Pulmonary artery endothelial cell (primary cell): ENCODE measurements at regions not wholly inside any gene's neighbourhood (a gene's known extent, or its start where the extent isn't known, plus 50 kb on each side); places are given as distances from the start of the nearest gene placed in this dataset.

Source experiments
- DNase-seq: peaks from one replicate; pipeline ENCODE4 v3.0.0-alpha.2; 2011; ENCODE audit warnings: low read depth, low spot score

DNA sequence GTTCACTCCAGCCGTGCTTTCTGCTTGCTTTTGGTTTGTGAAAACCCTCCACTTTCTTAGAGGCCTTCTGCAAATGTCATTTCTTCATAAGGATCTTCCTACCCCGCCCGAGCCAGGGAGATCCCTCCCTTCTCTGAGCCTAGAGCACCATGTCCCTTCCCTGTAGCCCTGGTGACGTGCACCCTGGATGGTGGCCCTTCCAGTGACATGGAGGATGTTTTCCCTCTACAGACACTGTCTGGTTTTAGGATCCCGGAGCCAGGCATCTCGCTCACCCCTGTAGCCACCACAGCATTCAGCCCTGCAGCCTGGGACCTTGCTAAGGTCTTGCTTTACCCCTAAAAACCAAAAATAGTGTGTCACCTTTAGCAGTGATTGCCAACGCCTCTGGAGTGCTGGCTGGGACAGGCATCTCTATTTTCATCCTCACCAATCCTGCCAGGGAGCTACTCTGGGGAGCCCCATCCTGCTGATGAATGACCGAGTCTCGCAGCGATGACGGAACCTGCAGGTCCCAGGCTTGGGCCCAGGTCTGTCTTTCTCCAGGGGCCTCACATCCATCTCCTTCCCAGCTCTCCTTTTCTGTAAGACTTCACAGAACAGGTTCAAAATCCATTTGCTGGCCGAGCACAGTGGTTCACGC, 394.1 kb upstream of the TNRC6C start:
- no peak for DNase-seq

DNA sequence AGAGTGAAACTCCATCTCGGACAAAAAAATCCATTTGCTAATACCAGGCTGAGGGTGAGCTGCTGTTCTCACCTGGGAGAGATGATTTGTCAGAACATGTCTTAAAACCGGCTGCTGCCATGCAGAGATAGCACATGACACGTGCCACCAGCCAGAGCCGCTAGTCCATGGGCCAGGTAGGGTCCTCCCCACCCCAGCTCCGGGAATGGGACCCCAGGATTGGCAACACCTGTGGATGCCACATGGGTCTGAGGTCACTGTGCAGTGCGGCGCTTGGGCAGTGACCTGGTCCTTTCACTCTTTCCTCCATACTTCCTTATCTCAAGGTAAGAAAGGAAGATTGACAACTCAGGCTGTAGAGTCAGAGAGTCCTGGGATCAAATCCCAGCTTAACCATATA, 393.3 kb upstream of the TNRC6C start:
- DNase-seq: no peak

DNA sequence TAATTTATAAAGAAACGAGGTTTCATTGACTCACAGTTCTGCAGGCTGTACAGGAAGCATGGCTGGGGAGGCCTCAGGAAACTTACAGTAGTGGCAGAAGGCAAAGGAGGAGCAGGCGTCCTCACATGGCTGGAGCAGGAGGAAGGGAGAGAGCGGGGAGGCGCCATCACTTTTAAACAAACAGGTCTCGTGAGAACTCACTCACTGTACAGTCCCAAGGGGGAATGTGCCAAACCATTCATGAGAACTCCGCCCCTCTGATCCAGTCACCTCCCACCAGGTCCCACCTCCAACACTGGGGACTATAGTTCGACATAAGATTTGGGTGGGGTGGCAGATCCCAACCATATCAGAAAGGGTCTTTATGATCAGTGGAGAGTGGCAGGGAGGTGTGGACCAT, 392.4 kb upstream of the TNRC6C start:
- no peak for DNase-seq

DNA sequence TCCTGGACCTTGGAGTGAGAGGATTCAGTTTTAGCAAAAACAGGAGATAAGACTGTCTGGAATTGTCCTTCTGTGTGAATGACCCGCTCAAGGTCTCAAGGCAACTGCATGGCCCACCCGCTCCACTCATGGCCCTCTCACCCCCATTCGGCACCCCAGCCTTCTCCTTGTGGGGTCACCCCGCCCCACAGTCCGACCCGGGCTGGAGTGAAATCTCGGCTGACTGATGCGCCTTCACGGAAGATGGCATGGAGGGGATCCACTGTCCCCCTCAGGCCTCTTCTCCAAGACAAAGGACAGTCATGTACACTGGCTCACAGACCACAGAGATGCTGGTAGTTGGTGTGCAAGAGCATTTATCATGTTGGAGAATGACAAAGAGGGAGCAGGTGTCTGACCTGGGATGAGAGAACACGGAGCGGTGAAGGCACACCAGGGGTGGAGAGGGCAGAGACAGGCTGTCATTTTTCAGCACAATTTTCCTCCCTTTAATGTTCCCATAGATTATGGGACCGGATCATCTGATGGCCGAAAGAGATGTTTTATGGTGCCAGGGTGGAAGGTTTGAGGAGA, 391.9 kb upstream of the TNRC6C start:
- DNase-seq: no peak

DNA sequence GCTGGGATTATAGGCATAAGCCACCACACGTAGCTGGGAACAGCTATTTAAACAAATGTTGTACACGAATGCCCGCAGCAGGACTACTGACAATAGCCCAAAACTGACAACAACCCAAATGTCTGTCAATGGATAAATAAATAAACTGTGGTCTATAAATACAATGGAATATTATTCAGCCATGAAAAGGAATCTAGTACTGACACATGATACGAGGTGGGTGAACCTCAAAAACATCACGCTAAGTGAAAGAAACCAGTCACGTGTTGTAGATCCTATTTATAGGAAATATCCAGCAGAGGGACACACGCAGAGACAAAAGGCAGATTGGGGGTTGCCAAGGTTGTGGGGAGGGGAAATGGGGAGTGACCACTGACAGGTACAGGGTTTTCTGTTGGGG, 390.0 kb upstream of the TNRC6C start:
- no peak for DNase-seq

DNA sequence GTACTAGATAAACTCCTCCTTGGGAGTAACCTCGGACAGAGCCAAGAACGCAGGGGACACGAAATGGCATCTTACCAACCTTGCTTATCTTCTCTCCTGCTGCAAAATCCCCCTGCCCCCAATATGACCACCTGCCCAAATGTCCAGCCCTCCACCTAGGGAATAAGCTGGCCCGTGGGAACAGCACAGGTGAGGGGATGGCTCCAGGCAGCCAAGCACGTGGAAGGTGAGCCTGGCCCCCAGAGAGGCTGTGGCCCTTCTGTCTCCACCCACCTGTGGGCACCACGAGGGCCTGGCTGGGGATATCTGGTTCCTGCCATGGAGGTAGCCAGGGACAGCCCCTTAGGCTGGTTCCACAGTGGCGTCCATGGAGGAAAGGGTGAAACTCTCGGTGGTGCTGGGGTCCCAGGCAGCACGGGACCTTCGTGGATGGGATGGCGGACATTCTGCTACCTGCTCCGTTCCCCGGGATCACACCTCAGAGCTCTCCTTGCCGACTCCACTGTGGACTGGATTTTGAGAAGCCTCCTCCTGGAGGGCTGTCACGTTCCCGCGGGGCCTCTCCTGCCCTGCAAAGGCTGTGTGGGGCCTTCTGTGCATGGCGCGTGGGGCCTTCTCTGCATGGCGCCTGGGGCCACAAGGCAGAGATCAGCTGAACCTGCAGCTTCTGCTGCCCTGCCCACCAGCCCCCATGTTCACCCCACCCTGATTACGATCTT, 388.5 kb upstream of the TNRC6C start:
- DNase-seq: no peak

DNA sequence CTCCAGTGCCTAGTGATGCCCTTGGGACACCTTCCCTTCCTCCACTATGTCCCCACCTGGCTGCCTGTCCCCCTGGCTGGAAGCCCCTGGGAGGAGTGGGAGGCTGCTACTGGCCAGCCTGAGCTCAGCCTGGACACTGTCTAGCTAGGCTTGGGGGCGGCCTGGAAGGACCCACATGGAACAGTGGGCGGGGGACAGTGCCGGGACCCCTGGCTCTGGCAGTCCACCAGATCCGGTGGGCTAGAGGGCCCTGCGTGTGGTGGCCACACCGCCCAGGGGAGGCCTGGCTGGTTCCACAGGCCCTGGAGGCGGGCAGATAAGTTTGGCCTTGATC, 388.0 kb upstream of the TNRC6C start:
- DNase-seq: no peak

DNA sequence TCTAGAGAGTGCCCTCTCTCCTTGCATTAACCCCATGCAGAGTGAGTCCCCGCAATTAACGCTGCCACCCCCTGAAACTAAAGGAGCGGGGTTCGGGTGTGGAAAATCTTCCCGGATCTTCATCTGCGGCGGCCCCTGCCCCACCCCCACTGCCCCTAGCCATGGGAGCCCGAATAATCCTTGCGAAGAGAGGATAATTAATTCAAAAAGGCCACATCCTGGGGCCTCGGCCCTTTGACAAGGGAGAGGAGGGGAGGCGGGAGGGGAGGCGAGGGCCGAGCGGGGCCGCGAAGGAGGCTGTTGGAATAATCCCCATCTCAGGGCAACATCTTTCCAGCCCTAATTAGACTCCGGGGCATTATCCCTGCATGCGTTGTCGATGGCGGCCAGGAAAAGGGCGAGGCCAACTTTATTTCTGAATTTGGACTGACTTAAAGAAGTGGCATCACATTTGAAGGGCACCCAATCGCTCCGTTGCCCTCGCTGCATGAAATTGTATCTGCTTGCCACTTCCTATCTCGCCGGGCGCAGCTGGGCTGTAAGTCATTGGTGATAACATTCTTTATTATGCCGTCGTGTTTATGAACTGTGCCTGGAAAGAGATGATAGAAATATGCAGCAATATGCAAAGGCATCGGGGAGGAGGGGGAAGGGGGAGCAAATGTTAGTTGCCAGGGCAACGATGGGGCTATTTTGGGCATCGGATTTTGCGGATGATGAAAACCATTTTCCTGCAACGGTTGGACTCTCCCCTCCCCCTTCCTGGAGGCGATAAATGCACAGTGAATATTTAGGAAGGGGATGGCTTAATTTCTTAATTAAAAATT, 387.1 kb upstream of the TNRC6C start:
- DNase-seq: no peak

DNA sequence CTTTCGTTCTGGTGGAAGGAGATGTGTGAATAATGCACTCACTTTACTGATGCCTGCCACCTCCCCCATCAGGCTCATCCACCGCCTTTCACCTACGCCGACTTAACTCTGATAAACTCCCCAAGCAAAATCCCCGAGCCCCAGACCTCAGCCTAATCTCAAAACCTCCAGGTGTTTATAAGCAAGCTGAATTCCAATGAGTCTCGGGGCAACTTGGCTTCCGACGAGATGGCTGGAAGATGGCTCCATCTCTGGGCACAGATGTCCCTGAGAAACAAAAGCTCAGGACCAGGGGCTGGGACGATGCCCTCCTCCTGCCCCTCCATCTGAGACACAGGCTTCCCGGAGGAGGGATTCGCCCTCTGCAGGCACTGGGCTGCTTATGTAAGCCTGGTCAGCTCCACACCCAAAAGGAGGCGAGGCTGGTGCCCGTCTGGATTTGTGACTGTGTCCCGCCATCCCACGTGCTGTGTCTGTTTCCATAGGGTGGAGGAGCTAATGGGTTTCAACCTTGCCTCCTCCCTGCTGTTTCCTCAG, 386.4 kb upstream of the TNRC6C start:
- no peak for DNase-seq

DNA sequence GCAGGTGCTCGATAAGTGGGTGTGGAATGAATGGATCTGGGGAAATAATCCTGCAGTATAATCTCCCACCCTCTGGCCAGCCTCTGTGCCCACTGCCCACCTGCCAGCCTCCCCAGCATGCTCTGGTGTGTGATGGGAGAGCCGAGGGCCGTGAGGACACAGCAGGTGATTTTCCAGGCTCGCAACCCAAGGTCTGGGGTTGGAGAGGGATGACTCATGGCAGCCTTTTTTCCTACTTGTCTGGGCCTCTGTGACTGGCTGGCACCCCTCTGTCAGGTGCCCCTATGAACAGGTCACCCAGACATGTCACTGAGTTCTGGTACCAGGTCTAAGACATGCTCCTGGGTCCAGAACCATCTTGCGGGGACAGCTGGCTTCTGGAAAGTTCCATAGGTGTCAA, 385.7 kb upstream of the TNRC6C start:
- DNase-seq: no peak

DNA sequence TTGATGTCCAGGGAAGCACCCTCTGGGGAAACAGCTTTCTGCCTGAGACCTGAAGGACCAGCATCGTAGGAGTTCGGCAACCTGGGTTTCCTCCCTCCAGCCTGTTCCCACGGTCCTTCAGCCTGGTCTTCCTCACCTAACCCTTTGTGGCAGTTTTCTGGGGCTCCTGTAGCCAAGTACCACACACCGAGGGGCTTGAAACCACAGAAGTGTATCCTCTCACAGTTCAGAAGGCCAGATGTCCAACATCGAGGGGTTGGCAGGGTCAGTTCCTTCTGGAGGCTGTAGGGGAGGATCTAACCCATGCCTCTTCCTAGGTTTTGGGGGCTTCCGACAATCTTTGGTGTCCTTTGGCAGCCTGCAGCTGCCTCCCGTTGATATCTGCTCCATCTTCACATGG, 381.0 kb upstream of the TNRC6C start:
- no peak for DNase-seq

DNA sequence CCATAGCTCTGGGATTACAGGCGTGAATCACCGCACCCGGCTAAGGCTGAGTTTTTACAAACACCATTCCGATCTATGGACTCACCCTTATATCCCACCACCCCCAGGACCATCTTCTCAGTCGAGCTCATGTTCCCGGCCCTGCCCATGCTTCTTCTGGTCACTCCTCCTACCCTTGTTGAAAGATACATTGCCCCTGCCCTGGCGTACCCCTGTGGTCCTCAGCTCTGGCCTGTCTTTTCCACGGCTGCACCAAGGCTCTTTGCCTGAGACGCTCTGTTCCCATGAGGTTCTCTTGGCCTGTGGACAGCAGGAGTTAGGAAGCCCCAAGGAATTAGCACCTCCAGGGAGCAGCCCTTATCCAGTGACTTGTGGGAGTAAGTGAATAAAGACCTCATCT, 379.4 kb upstream of the TNRC6C start:
- DNase-seq: no peak

DNA sequence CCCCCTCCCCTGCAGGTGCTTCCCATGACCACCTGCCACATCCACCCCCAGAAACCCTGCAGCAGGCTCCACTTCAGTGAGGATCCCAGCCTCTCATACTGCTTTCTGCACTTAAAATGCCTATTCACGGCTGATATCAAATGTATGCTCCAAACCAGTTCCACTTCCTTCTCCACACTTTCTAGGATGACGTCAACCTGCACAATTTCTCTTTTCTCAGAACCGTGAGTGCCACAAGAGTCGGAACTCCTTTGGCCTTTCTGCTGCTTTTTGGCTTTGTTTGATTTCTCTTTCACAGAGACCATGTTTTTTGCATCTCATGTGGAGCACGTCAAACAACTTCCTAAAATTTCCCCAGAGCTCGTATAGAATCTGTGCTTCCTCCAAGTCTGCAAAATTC, 378.8 kb upstream of the TNRC6C start:
- DNase-seq: no peak

DNA sequence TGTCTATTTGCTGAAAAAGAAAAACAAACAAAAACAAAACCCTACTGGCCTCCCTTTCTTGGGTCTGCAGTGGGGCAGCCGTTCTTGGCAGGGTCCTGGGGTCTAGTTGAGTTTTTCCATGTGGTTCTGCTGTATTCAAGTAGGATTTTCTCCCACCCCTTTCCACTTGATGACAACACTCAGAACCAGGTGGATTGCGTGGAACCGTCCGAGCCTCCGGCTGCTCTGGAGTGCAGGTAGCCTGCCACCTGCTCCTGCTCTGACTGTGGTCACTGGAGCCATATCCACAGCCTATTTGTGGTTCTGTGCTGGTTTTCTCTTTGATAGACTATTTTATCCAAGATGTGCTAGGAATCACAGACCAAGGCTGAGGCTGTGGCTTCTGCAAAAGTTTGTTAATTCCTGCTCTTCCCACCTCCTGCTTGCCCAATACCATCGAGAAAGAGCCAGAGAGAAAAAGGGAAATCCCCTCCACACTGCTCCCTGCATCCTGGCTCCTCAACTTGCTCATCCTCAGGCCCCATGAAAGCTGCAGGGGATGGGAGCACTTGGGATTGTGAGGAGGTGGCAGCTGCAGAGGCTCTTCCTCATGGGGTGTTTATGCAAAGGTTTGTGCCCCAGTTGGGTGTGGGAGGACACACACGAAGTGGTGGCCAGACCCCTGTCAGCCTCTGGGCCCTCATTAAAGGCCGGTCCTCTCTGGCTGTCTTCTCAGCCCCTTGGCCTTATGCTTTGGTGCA, 377.8 kb upstream of the TNRC6C start:
- no peak for DNase-seq

DNA sequence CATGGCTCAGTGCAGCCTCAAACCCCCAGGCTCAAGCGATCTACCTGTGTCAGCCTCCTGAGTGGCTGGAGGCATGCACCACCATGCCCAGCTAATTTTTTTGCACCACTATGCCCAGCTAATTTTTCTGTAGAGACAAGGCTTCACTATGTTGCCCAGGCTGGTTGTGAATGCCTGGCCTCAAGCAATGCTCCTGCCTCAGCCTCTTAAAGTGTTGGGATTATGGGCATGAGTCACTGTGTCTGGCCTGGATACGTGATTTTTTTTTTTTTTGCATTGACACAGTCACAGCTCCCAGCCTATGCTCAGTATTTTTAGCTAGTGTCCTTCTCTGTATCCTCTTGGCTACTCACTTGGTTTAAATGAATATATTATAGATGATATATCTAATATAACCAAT, 377.0 kb upstream of the TNRC6C start:
- no peak for DNase-seq

DNA sequence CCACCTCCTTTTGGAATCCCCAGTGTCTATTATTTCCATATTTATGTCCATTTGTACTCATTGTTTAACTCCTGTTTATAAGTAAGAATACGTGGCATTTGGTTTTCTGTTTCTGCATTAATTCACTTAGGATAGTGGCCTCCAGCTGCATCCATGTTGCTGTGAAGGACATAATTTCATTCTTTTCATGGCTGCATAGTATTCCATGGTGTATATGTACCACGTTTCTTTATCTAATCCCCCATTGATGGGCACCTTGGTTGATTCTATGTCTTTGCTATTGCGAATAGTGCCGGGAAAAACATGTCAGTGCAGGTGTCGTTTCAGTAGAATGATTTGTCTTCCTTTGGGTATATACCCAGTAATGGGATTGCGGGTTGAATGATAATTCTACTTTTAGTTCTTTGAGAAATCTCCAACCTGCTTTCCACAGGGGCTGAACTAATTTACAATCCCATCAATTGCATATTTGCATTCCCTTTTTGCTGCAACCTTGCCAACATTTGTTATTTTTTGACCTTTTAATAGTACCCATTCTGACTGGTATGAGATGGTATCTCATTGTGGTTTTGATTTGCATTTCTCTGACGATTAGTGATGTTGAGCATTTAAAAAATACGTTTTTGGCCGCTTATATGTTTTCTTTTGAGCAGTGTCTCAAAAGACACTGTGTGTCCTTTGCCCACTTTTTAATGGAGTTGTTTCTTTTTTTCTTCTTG, 373.2 kb upstream of the TNRC6C start:
- no peak for DNase-seq

DNA sequence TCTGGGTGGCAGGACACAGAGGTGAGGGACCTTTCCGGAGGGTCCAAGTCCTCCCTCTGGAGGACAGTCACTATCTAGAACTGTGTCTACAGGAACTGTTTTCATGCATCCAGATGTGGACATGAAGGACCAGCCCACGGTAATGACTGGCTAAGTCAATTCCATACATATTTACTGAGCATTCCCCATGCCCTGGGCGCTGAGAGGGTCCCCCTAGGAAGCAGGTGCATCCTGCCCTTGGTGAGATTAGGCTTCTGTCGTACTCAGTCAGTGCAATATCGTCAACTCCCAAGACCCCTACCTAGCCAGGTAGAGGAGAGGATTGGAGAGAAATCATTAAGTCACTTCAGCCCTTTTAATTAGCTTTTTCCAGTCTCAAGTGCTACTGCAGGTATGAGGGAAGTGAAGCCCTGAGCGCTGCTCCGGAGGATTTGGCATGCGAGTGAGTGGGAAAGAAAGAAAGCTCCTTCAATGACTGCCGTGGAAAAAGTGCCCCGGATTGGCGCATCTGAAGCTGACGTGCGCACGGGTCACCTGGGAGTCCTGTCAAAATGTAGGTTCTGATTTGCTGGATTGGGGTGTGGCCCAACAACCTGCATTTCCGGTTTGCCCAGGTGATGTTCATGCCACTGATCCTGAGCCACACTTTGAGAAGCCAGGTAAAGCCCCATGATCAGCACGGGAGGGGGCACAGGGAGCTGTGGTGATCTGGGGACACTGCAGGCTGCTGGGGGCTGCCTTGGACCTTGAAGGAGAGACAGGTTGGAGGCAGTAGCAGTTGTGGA, 367.4 kb upstream of the TNRC6C start:
- DNase-seq: no peak

DNA sequence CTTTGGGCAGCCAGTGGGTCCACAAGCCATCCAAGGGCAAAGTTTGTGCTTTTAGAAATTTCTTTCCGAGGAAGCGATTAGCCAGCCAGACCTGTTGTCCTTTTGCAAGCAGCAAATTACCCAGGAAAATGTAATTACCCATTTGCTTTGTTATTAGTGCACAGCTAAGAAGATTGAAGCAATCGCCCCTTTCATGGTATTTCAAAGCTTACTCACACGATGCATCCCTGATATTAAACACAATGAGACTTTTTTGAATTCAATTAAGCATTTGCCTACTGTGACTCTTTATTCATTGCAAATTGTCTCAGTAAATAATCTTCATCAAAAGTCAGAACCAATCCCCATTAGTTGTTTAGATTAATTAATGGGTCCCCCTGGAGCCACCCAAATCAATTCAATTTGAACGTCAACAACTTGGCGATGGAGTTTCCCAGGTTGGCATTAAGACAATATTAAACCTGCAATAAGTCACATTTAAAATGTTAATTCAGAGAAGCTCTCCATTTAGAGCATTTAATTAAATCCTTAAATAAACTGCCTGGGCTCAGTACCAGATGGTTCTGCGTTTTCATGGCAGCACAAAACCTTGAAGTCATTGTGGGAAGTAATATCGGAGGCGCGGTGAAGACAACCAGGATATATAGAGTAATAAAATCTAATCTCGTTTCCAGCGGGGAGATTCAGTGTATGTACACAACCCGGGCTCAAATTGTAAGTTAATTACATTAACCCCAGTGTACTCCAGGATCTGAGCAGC, 366.2 kb upstream of the TNRC6C start:
- DNase-seq: no peak

DNA sequence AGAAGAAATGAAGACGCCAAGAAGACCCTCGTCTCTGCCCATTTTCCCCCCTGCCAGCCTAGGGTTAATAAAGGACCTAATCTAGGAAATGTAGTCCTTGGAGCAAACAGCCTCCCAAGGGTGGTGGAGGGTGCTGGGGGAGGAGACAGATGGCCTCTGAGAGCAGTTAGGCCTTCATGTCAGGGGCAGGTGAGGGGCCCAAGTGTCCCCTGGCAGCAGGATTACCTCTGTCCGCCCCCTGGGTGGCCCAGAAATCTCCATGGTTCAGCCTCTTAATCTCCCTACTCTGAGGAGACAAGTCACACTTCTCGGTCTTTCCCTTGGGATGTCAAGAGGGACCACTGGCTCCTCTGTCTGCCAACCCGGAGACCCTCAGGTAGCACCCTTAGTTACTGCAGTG, 365.4 kb upstream of the TNRC6C start:
- DNase-seq: no peak
